ENCODE measurements at regions not wholly inside any gene's neighbourhood (a gene's known extent, or its start where the extent isn't known, plus 50 kb on each side); places are given as distances from the start of the nearest gene placed in this dataset.

- no peak for DNase-seq
- Histone ChIP-seq H3K9me3 (ENCODE audit: control insufficient read depth in 2 of 3, insufficient read depth in 1 of 3, low read length in 3 of 3) (no peaks in the 10 kb centered on the region), H3K27ac (ENCODE audit: low read depth in 2 of 2, low read length in 2 of 2) (no peak overlapping the region), H3K36me3 (ENCODE audit: control insufficient read depth in 2 of 3, insufficient read depth in 3 of 3, low read length in 3 of 3) (no peaks in the 10 kb centered on the region), H3K4me1 (ENCODE audit: control insufficient read depth in 2 of 3, insufficient read depth in 2 of 3, low read depth in 1 of 3, low read length in 3 of 3) (no peaks in the 10 kb centered on the region), H3K4me3 (ENCODE audit: low read length in 3 of 3) (no peak overlapping the region), H3K27me3 (ENCODE audit: control insufficient read depth, insufficient read depth, low read length) (no peaks in the 10 kb centered on the region), H3K9ac (ENCODE audit: low read length in 3 of 3) (no peak overlapping the region)
- no peak for FAIRE-seq
- TF ChIP-seq CTCF (IDR thresholded peaks at IDR 0.05; ENCODE audit: borderline replicate concordance, extremely low read depth, insufficient read depth), result no peak
- intact Hi-C loops (cut with DNase I), result no loop called here
Measured at GRCh38 chr1:82806133-82806532, 1005.4 kb downstream of the ADGRL2 start.

- DNase-seq (no peak), FAIRE-seq (no peak)
- no peak for TF ChIP-seq CTCF (IDR thresholded peaks at IDR 0.05; ENCODE audit: borderline replicate concordance, extremely low read depth, insufficient read depth)
- no peaks in the 10 kb centered on the region for H3K9me3 ChIP-seq (ENCODE audit: control insufficient read depth in 2 of 3, insufficient read depth in 1 of 3, low read length in 3 of 3)
- H3K36me3 ChIP-seq (ENCODE audit: control insufficient read depth in 2 of 3, insufficient read depth in 3 of 3, low read length in 3 of 3), result no peaks in the 10 kb centered on the region
- no peak overlapping the region for H3K27ac ChIP-seq (ENCODE audit: low read depth in 2 of 2, low read length in 2 of 2)
- no peak overlapping the region for H3K9ac ChIP-seq (ENCODE audit: low read length in 3 of 3)
- no peak overlapping the region for H3K4me3 ChIP-seq (ENCODE audit: low read length in 3 of 3)
- H3K27me3 ChIP-seq (ENCODE audit: control insufficient read depth, insufficient read depth, low read length), result no peaks in the 10 kb centered on the region
- H3K4me1 ChIP-seq (ENCODE audit: control insufficient read depth in 2 of 3, insufficient read depth in 2 of 3, low read depth in 1 of 3, low read length in 3 of 3), result no peaks in the 10 kb centered on the region
- intact Hi-C loops (cut with DNase I), result no loop called here
Measured at GRCh38 chr1:82801176-82801575, 1000.4 kb downstream of the ADGRL2 start.

GRCh38 chr1:82800721-82801120, 1000.0 kb downstream of the ADGRL2 start:
- no peak overlapping the region for H3K27ac ChIP-seq (ENCODE audit: low read depth in 2 of 2, low read length in 2 of 2)
- FAIRE-seq, result no peak
- intact Hi-C loops (cut with DNase I), result no loop called here

More at GRCh38 chr1:82800721-82801120, 1000.0 kb downstream of the ADGRL2 start:
- H3K4me3 ChIP-seq (ENCODE audit: low read length in 3 of 3), result no peak overlapping the region
- H3K27me3 ChIP-seq (ENCODE audit: control insufficient read depth, insufficient read depth, low read length), result no peaks in the 10 kb centered on the region
- H3K9ac ChIP-seq (ENCODE audit: low read length in 3 of 3), result no peak overlapping the region
- no peaks in the 10 kb centered on the region for H3K9me3 ChIP-seq (ENCODE audit: control insufficient read depth in 2 of 3, insufficient read depth in 1 of 3, low read length in 3 of 3)
- H3K36me3 ChIP-seq (ENCODE audit: control insufficient read depth in 2 of 3, insufficient read depth in 3 of 3, low read length in 3 of 3), result no peaks in the 10 kb centered on the region
- no peak for TF ChIP-seq CTCF (IDR thresholded peaks at IDR 0.05; ENCODE audit: borderline replicate concordance, extremely low read depth, insufficient read depth)
- no peak for DNase-seq
- H3K4me1 ChIP-seq (ENCODE audit: control insufficient read depth in 2 of 3, insufficient read depth in 2 of 3, low read depth in 1 of 3, low read length in 3 of 3), result no peaks in the 10 kb centered on the region
